ENCODE measurements at regions not wholly inside any gene's neighbourhood (a gene's known extent, or its start where the extent isn't known, plus 50 kb on each side); places are given as distances from the start of the nearest gene placed in this dataset.

DNA sequence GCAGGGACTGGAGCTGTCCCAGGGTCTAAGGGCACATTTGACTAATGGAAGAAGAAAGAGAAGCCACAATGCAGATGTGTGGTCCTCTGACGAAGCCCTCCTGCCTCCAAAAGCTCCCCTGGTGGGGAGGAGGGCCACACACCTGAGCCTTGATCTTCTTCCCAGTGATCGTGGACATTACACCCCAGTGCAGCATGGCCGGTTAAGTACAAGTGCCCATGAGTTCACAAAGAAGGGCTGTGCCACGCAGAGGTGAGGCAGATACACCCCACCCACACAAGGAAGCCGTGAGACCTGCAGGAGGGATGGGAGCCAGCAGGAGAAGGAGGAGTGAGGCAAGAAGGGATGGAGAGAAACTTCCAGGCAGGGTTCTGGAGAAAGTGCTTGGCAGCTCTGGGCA lies 199.0 kb upstream of the MVB12B start:
- DNase-seq = no peak

DNA sequence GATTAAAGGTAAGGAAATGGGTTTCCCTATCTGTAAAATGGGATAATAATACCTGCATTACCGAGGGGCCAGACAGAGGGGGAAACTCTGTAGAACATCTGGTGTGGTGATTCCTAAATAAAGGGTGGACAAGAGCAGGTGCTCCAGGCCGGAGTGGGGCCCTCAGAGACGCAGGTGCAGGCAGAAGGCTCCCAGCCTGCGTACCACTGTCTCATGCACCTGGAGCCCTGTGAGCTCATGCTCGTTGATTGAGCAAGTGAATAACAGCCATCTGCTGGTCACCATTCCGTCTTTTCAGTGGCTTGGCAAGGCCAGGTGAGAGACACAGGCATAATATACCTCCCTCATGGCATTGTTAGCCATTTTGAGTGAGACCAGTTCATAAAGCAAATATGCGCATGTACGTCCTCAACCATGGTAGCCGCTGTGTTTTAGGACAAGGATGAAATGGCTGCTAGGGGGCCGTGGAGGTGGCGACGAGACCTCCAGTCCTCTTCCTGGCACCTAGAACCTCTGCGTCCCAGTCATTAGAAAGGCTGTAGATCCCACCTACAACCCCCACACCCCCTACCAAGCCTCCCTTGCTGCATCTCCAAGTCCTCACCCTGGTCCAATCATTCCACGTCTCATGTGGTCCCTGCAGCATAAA lies 198.0 kb upstream of the MVB12B start:
- DNase-seq = no peak

DNA sequence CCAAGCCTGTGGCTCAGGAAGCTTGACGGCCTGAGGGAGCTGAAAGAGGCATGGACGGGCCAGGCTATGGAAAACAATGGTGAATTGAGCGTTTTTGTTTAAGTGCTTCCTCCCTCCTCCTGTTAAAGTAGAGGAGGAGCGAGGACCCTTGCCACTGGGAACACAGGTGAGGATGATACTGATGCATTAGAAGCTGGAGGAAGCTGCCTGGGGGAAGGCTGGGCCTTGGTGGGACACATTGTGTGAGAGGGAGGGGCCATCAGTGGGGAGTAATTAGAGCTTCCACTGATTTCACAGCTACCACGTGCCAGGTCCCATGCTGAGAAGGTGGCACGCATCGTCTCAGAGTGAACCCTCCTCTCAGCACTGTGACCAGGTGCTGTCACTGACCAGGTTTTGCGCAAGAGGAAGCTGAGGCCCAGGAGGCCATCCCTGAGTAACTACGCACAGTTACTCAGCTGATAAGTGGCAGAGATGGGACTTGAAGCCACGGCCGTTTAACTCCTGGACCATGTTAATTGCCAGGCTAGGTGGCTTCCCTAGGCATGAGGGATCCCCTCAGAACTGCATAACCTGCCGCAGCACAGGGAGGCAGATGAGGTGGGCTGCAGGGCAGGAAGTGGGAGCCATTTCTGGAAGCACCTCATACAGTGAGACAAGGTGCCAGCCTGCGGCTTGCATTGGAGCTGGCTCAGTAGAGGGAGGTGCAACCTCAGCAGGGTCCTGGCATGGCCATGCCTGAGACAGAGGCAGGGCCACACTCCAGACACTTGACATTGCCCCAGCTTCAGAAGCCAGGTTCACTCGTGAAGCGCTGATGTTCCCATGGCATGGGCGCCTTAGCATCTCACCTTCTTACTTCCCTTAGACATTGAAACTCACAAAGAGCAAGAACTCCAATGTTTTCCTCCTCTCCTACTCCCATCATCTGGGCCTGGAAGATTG lies 195.3 kb upstream of the MVB12B start:
- no peak for DNase-seq

DNA sequence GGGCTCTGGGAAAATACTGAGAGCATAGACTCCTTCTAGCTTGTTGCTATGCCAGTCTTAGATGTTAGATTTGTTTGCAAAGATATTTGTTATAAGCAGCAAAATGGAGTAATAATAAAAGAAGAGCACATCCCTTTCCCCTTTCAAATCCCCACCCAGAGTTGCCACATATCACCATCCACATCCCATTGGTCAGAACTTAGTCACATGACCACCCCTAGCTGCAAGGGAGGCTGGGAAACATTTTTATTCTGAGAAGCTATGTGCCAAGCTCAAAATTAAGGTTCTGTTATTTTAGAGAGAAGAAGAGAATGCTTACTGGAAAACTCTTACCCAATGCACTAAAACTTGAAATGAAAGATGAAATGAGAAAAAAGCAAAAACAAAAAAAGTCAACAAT lies 193.9 kb upstream of the MVB12B start:
- no peak for DNase-seq

DNA sequence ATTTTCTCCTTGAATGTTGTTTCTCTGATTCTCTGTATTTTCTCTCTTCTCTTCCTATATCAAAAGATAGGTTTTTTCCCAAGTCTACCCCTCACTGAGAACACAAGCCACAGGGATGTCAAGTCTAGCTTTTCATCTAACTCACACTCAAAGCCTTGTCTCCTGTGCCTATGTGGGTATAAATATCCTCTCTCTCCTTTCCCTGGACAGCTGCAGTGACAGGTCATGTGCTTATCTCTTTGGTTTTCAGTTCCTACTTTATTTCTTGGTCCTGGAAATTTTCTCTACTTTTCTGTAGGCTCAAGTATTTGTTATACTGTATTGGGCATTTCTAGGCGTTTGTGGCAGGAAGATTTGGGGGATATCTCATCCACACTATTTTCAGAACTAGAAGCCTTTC lies 182.4 kb upstream of the MVB12B start:
- no peak for DNase-seq

DNA sequence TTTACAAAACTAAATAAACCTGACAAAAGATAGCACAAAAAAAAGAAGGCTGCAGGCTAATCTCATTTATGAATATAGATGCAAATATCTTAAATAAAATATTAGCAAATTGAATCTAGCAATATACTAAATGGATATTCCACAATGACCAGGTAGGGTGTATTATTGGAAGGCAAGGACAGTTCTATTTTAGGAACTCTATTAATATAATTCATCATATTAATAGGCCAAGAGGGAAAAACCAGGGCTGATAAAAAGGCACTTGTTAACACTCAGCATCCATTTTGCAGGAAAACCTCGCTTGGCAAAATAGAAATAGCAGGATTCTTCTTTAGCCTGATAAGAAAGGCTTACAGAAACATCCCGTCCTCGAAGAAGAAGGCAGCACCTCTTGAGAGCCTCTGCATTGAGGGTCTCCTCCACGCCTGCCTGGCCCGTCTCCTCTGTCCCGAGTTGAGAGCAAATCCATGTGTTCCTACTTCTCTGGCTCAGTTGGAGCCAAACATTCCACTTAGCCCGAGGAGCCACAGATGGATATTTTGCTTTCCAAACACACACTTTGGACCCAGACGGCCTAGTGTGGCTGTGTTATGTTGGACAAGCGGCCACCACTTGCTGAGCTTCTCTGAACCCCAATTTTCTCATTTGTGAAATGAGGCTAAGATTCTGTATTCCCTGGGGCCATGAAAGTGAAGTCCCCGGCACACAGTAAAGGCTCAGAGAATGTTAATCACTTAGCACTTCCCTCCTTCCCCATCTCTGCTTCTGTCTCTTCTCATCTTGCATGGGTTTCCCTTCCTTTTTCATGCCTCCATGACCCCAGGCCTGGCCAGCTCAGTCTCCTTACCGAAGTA lies 181.8 kb upstream of the MVB12B start:
- DNase-seq = no peak

DNA sequence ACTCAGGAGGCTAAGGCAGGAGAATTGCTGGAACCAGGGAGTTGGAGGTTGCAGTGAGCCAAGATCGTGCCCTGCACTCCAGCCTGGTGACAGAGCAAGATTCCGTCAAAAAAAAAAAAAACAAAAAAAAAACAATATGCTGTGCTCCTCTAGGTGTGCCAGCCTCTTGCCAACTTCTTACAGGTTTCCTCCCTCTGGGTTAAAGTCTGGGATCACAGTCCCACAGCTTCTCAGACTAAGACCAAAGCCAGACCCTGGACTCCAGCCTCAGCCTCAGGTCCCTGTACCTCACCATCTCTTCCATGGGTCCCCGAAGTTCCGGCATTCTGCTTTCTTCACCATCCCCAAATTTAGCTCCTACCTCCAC lies 180.8 kb upstream of the MVB12B start:
- no peak for DNase-seq

DNA sequence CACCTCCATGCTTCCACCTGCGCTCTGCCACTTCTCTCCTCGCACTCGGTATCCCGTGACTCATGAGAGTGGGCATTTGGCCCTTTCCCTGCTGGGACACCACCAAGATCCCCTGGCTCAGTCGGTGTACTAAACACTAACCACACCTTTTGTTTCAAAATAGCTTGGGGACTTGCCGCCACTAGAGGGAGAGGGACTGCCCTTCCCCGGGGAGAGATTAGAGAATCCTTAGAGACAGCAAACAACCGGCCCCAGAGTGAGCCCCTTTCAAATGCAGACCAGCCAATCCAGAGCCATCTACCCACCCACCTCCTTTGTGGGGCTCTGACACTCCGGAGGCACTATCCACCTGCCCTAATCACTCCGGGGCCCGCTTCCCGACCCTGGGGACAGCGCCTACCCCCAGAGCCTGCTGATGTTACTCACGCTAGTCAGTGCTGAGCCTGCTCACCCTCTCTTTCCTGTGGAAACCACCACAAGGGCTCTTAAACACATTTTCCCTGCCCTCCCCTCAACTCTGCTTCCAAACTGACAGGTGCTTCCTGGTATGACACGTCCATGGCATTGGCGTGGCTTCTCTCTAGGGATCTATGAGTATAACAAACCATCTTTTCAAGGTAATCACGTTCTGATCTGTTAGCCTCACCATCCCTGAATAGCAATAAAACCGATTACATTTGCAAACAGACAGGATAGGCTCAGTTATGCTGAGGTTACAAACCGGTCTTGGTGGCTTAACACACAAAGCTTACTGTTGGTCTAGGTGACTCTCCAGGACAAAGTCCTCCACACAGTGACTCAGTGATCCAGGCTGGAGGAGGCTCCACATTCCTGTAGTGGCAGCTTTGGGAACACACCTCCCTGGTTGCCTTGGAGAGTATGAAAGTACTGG lies 180.1 kb upstream of the MVB12B start:
- peak; percentile 34 for DNase-seq

DNA sequence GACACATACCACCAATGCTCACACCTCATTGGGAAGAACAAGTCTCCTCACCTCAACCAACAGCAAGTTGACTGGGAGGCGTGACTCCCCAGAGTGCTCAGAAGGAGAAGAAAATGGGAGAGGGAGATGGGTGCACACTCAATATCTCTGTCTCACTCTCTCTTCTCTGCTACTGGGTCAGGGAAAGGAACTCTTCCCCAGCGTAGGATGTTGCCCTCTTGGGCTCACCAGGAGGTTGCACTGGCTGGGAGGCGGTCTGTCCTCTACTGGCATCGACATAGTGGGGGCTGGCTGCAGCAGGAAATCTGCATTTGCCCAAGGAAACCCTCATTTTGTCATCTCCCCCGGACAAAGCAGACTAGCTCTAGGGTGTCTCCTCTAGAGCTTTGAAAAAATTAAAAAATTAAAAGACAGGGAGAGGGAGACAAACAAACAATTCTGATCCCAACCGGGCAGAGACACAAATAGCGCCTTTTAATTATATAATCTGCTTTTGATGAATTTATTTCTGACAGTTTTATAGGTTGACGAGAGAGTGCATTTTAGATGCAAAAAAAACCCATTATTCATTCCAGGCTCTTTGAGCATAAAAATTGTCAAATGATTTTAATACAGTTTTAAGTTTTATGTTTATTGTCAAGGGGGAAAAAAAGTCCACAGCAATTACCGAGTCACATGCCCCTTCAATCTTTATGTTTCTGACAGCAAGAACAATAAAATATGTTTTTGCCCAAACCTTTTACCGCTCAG lies 179.3 kb upstream of the MVB12B start:
- DNase-seq = no peak

DNA sequence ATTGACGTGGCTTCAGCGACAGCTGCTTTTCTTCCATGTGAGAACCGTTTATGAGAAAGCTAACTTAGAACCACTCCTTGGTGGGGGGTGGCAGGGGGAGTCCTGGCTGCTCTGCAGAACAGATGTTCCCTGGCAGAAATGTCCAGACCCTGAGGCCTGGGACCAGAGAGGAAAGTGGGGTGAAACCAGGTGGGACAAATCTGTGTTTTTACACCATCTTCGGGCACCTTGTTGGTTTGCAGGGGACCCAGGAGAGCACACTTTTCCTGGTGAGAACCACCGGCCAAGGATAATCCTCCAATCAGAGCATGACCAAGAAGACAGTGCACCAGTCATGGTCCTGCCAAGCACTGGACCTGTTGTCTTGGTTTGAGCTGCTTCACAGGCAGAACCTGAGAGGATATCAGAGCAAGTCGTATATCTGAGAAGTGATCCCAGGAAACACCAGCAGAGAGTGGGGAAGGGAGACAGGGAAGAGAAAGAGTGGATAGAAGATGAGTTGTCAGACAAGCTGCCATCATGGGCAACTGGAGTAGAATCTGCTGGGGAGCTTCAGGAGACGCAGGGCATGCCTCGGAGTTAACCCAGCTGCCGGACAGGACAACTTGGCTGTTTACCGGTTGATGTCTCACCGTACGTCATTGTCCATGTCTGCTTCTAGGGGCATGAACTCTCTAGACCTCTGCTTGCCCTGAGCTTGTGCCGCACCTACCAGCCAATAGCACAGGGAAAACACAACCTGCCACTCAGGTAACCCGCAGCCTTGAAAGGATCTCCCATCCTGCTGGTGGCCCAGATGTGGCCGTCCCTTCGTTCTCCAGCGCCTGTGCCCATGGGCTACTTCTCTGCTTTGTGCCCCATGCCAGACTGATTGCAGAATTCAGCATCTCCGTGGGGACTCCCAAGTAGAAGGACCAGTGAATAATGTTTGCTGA lies 178.4 kb upstream of the MVB12B start:
- DNase-seq = no peak

DNA sequence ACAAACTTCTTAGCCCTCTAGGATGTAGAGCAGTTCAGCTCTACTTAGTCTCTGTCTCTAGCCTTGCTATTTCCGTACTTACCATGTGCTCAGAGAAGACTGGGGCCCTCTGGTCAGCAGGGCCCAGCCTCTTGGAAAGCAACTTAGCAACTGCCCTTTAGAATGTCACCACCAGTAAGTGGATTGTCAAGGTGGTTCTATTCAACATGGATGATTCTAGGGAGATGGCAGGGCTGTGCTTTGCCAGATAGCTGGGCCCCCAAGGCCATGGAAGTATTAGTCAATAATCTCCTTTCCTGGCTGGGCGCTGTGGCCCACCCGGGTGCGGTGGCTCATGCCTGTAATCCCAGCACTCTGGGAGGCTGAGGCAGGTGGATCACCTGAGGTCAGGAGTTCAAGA lies 177.6 kb upstream of the MVB12B start:
- DNase-seq = no peak

DNA sequence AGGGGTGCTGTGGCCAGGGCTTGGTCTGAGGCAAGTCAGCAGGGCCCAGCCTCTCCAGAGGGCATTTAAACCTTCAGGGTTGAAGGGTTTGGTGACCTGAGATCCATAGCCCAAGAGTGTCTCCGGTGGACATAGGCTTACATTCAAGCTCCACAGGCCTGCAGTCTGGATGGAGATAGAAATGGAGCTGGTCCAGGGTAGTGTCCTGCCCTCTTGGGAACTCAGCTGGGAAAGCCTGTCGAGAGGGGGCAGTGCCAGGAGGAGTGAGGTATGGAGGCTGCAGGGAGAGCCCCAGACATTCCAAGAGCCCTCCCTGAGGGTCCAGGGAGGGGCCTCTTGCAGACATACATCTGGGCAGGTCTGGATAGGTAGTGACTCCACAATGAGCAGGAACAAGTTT lies 177.0 kb upstream of the MVB12B start:
- no peak for DNase-seq

DNA sequence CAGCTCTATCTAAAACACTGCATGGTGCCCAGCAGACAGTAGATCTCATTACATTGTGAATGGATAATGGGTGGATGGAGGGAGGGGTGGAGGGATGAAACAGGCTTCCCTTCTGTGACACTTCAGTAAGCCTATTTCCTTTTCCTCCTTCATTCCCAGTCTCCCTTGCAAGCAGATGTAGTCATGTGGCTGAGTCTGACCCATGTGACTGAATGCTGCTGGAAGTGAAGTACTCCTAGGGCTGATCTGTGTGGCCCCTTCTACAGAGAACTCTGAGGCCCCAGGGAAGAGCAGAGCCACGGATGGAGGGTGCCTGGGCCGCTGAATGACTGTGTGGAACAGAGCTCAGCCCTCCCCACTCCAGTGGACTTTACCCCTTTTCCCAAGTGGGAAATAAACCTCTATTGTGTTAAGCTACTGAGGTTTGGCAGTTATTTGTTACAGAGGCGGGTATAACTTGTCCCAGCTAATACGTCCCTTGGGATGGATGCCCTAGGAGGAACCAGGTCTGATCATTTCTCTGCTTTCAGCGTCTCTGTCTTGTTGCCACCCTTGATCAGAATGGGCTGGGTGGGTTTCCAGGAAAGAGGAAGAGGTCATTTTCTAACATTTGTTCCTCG lies 176.1 kb upstream of the MVB12B start:
- no peak for DNase-seq

DNA sequence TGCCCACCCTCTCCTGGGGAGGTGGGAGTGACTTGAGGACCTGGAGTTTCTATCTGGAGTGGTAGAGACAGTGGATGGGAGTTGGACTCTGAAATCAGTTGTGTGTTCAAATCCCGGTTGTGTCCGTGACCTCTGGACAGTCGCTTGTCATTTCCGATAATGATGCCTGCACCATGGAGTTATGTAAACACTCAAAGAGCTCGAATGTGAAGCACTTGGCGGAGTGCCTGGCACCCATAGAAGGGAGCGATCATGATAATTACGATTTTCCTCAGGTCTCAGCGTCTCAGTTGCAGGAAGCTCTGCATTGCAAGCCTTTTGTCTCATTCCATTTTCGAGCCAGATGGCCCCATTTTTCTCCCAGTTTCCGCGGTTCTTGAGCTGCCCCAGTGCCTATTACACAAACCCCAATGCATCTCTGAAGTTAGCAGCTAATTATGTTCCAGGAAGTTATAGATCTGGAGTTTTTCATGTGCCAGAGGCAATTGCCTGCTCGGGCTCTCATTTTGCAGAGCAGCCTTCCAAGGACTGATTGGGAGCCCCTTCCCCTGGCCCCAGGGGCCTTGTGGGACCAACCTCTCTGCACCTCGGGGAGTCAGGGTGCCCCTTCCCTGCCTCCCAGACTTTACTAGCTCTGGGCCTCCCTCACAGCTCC lies 175.5 kb upstream of the MVB12B start:
- no peak for DNase-seq

DNA sequence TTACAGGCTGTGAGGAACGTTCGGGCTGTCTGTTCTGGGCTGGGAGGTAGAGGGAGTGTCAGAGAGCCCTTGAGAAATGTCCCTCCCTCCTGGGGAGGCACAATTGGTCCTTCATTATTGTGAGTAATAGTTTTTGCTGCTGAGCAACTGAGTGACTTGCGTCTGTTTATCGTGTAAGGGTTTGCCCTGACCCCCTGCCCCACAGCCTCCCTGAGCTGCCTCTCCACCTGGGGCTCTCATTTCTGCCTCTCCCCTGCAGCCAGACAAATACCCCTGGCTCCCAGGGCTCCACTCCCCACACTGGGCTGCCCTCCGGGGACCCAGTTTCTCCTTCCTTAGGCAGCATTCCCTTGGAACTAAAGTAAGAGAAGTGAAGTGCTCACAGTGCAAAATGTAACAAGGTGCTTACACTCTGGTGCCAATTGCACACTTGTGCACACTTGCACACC lies 174.9 kb upstream of the MVB12B start:
- DNase-seq = no peak

DNA sequence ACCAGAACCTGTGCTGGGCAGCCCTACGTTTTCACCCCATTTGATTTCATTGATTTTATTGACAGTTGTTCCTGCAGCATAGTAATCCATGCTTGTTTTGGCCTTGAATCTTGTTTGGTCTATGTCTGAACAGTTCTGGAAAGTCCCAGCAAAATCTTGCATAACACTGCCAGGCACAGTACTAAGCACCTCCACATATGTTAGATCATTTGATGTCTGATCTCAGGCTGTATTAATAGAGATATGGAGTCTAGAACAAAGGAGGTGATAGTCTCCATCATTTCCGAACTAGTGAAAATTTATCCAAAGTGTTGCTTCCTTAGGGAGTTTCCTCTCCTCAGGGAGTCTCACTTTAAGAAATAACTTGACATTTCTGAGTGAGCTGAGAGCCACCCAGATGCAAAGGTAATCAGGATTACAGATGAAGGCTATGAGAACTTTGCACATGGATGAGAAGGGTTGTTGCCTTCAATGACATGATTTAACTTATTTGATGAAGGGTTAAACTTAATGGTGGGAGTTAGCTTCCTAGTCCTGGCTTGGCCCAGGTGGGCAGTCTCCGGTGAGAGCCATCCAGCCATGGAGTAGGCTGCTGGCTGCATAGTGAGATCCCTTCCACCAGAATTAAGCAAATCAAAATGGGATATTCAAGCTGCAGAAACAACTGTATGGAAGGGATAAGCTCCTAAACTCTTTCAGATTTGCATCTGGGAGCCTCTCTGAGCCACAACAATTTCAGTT lies 173.8 kb upstream of the MVB12B start:
- no peak for DNase-seq

DNA sequence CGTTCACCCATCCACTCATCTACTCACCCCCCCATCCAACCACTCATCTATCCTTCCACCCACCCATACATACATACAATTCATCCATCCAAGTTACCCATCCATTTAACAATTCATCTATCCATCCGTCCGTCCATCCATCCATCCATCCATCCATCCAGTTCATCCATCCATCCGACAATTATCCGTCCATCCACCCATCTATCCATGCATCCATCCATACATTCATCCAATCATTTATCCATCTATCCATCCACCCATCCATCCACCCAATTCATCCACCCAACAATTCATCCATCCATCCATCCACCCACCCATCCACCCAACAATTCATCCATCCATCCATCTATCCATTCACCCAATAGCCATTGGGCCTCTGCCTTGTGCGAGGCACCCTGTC lies 173.2 kb upstream of the MVB12B start:
- no peak for DNase-seq

DNA sequence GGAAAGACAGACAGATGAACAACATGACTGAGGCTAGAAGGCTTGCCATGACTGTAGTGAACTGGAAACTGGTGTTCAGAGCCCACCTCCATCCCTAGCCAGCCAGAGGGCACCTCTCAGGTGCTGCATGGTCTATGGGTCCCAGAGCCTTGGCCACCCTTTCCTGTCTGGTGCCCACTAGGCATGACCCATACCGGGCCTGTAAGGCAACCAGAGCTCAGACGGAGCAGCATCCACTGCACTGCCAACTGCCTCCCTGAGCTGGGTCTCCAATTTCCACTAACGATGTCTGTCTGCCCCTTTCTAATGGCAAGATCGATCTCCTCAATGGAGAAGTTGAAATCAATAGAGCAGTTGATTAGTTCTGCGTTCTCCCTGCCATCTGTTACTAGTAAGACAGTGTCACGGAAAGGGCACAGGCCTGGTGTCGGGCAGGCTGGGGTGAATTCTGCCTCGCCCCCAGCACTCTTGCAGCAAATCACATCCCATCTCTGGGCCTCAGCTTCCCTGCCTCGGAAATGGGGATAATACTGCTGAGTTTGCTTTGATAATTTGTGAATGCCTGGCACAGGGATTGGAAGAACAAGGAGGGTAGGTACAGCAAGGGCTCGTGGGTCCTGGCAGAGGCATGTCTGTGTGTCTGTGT lies 172.3 kb upstream of the MVB12B start:
- no peak for DNase-seq
